HAP-1 (cell line): ENCODE measurements at regions not wholly inside any gene's neighbourhood (a gene's known extent, or its start where the extent isn't known, plus 50 kb on each side); places are given as distances from the start of the nearest gene placed in this dataset.

Experiments used
- DNase-seq, 2 experiments: peaks; one replicate each; pipeline ENCODE4 v3.0.0-alpha.2; 2016 to 2020; ENCODE audit warnings: low spot score in 2 of 2
- H3K27me3 ChIP-seq: fragments of 250-450 bp; sonication (Bioruptor Pico); 2 replicates; pipeline ENCODE4 v1.5.1; 2020; ENCODE audit warnings: low read depth, mild to moderate bottlenecking, moderate library complexity
- H3K36me3 ChIP-seq: fragments of 250-450 bp; sonication (Bioruptor Pico); replicated peaks from 2 replicates; pipeline ENCODE4 v1.5.1; 2020; ENCODE audit warnings: mild to moderate bottlenecking
- H3K4me1 ChIP-seq: fragments of 250-450 bp; sonication (Bioruptor Pico); 2 replicates; pipeline ENCODE4 v1.5.1; 2020; ENCODE audit warnings: mild to moderate bottlenecking
- H3K4me3 ChIP-seq: fragments of 250-450 bp; sonication (Bioruptor Pico); 2 replicates; pipeline ENCODE4 v1.5.1; 2020; ENCODE audit warnings: mild to moderate bottlenecking, moderate library complexity
- H3K9me3 ChIP-seq: fragments of 250-450 bp; sonication (Bioruptor Pico); 2 replicates; pipeline ENCODE4 v1.5.1; 2020; ENCODE audit warnings: mild to moderate bottlenecking, moderate library complexity
- in situ Hi-C: fragments of 300-500 bp; cut with MboI; formaldehyde crosslinking; loops from 3 replicates; pipeline ENCODE4 v1.14.3; 2020; ENCODE audit warnings: low sequenced_read_pairs, inconsistent platforms, mixed read lengths

- DNase-seq: no peak
- Histone ChIP-seq H3K9me3 (no peaks in the 10 kb centered on the region), H3K4me1 (no peaks in the 10 kb centered on the region), H3K36me3 (no peaks in the 10 kb centered on the region), H3K27me3 (no peaks in the 10 kb centered on the region), H3K4me3 (no peak overlapping the region)
- in situ Hi-C loops: no loop called here
Measured at GRCh38 chr3:21062831-21063294, 688.1 kb downstream of the ZNF385D start.

GRCh38 chr3:21059404-21059803, 691.6 kb downstream of the ZNF385D start:
- H3K4me1 ChIP-seq: no peaks in the 10 kb centered on the region
- H3K27me3 ChIP-seq: no peaks in the 10 kb centered on the region
- no peaks in the 10 kb centered on the region for H3K36me3 ChIP-seq
- in situ Hi-C loops: no loop called here
- H3K9me3 ChIP-seq: no peaks in the 10 kb centered on the region
- no peak overlapping the region for H3K4me3 ChIP-seq
- no peak for DNase-seq

- Histone ChIP-seq H3K4me3 (no peak overlapping the region), H3K9me3 (no peaks in the 10 kb centered on the region), H3K36me3 (no peaks in the 10 kb centered on the region), H3K27me3 (no peaks in the 10 kb centered on the region), H3K4me1 (no peaks in the 10 kb centered on the region)
- in situ Hi-C loops: no loop called here
- DNase-seq: no peak
Measured at GRCh38 chr3:21056293-21056692, 694.7 kb downstream of the ZNF385D start.

- H3K36me3 ChIP-seq: no peaks in the 10 kb centered on the region
- no peak overlapping the region for H3K4me3 ChIP-seq
- in situ Hi-C loops: no loop called here
- peaks cover under 1% of the 10 kb centered on the region; the same call in 1 of the 2 replicates for H3K4me1 ChIP-seq
- no peaks in the 10 kb centered on the region for H3K27me3 ChIP-seq
- DNase-seq: no peak
- H3K9me3 ChIP-seq: no peaks in the 10 kb centered on the region
Measured at GRCh38 chr3:21055015-21055414, 696.0 kb downstream of the ZNF385D start.

- H3K27me3 ChIP-seq: no peaks in the 10 kb centered on the region
- H3K4me1 ChIP-seq: peaks cover 4% of the 10 kb centered on the region; the same call in 1 of the 2 replicates
- DNase-seq: no peak
- H3K36me3 ChIP-seq: no peaks in the 10 kb centered on the region
- no peak overlapping the region for H3K4me3 ChIP-seq
- H3K9me3 ChIP-seq: no peaks in the 10 kb centered on the region
- in situ Hi-C loops: no loop called here
Measured at GRCh38 chr3:21054064-21054463, 696.9 kb downstream of the ZNF385D start.

DNA sequence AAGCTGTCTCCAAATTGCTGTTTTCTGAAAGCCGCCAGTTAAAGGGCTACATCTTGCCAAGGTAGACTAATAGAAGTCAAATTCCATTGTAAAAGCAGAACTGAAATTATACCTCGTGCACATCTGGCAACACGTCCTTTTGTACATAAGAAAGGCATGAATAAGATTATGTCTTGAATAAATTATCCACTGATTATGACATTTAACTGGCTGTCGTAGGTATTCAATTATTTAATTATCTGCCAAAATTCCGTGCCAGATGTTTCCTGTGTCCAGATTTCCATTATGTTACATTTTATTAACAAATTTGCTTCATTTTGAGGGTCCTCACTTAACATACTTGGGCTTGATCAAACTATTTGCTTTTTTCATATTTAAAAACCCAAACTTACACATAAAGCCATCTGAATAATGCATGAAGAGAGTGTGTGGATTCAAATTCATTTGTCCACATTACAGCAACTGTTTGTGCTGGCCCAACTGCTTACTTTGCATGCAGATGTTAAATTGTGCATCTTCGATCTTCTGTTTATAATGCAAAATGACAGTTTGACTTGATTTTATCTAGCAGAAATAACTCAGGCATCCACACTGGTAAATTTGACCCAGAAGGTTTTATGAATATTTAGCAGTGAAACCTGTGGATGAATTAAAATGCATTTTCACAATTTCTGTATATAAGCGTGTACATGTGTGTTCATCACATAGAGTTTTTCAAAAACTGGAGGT, 701.5 kb downstream of the ZNF385D start:
- peaks cover 4% of the 10 kb centered on the region; the same call in 1 of the 2 replicates for H3K4me1 ChIP-seq
- no peaks in the 10 kb centered on the region for H3K36me3 ChIP-seq
- H3K27me3 ChIP-seq: no peaks in the 10 kb centered on the region
- in situ Hi-C loops: no loop called here
- no peak overlapping the region for H3K4me3 ChIP-seq
- DNase-seq: no peak
- H3K9me3 ChIP-seq: no peaks in the 10 kb centered on the region

- Histone ChIP-seq H3K4me1 (no peaks in the 10 kb centered on the region), H3K4me3 (no peak overlapping the region), H3K9me3 (no peaks in the 10 kb centered on the region), H3K36me3 (no peaks in the 10 kb centered on the region), H3K27me3 (no peaks in the 10 kb centered on the region)
- DNase-seq: no peak
- in situ Hi-C loops: no loop called here
Measured at GRCh38 chr3:21043139-21043538, 707.9 kb downstream of the ZNF385D start.

- no peak for DNase-seq
- Histone ChIP-seq H3K36me3 (no peaks in the 10 kb centered on the region), H3K4me3 (no peak overlapping the region), H3K9me3 (no peaks in the 10 kb centered on the region), H3K27me3 (no peaks in the 10 kb centered on the region), H3K4me1 (no peaks in the 10 kb centered on the region)
- in situ Hi-C loops: no loop called here
Measured at GRCh38 chr3:21042184-21042583, 708.8 kb downstream of the ZNF385D start.

DNA sequence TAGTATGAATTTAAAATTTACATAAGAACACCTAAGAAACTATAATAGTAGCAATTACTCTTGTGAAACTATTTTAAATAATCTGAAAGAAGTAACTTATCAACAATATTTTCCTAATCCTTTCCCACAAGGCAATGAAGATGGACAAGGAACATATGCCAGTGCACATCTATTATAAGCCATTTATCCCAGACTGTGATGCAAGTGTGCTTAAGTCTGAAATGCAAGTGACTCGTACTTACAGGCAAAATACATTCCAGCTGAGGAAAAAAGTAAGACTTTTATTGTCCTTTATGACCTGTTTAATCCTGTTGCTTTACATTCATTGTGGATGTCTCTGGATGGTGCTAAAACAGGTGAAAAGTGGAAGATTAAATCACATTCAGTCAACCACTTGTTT, 709.4 kb downstream of the ZNF385D start:
- DNase-seq: no peak

DNA sequence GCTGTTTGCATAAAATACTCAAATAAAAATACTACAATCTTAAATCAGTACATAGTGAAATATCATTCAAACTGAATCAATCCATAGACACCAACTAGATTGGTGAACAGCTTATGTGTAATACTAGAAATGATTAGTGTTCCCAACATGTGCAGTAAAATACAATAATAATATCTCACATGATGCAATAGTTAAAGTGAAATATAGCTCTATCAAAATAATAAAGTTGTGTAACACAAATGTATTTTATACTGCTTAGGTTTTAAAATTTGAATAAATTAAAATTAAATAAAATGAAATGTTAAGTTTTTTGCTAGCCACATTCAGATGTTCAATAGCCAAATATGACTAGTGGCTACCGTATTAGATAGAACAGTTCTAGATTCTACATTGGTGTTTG, 714.1 kb downstream of the ZNF385D start:
- Histone ChIP-seq H3K4me3 (no peak overlapping the region), H3K4me1 (no peaks in the 10 kb centered on the region), H3K36me3 (no peaks in the 10 kb centered on the region), H3K27me3 (no peaks in the 10 kb centered on the region), H3K9me3 (no peaks in the 10 kb centered on the region)
- no peak for DNase-seq
- in situ Hi-C loops: no loop called here

More for the DNA sequence above, 709.4 kb downstream of the ZNF385D start:
- in situ Hi-C loops: no loop called here
- no peaks in the 10 kb centered on the region for H3K36me3 ChIP-seq
- H3K4me3 ChIP-seq: no peak overlapping the region
- H3K27me3 ChIP-seq: no peaks in the 10 kb centered on the region
- no peaks in the 10 kb centered on the region for H3K9me3 ChIP-seq
- H3K4me1 ChIP-seq: no peaks in the 10 kb centered on the region

- in situ Hi-C loops: no loop called here
- no peak for DNase-seq
- Histone ChIP-seq H3K9me3 (no peaks in the 10 kb centered on the region), H3K4me3 (no peak overlapping the region), H3K27me3 (no peaks in the 10 kb centered on the region), H3K36me3 (no peaks in the 10 kb centered on the region), H3K4me1 (no peaks in the 10 kb centered on the region)
Measured at GRCh38 chr3:21028412-21028811, 722.6 kb downstream of the ZNF385D start.

DNA sequence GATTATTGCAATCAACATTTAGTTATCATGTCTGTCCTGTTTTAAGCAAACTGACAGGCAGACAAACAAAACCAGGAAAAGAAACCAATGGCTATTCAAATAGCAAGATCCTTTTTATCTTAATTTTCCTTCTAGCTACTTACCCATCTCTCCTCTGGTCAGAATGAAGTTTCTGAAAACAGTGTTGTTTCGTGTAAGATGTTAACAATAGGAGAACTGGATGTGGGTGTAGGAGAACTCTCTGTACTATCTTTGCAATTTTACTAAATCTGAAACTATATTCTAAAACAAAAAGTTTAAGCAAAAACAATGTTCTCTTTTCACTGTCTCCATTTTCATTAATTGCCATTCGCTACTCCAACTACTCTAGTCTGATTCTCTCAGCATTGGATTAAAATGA, 726.4 kb downstream of the ZNF385D start:
- Histone ChIP-seq H3K4me3 (no peak overlapping the region), H3K4me1 (no peaks in the 10 kb centered on the region), H3K36me3 (no peaks in the 10 kb centered on the region), H3K27me3 (no peaks in the 10 kb centered on the region), H3K9me3 (no peaks in the 10 kb centered on the region)
- no peak for DNase-seq
- in situ Hi-C loops: loop anchor here (25.0 kb wide), 1 partner anchor 463 kb away; no protein-coding TSS in a partner anchor

DNA sequence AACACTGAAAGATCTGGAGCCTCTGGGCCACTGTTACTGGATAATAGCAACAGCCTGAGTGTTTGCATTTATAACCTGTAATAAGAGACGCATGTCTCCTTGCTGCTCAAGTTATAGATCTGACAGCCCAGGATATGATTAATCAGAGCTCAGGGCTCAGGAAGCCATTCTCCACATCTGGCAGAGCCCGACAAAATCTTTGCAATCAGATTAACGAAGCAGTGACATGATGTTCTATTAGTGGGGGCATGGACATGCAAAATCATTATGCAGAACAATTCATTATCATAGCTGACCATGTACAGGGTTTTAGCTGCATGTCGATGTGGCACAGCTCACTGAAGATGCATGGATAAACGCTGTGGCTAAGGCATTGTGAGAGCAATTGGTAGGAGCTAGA, 730.3 kb downstream of the ZNF385D start:
- no peaks in the 10 kb centered on the region for H3K4me1 ChIP-seq
- H3K36me3 ChIP-seq: no peaks in the 10 kb centered on the region
- DNase-seq: no peak
- H3K9me3 ChIP-seq: no peaks in the 10 kb centered on the region; the same call in 1 of the 2 replicates
- no peak overlapping the region for H3K4me3 ChIP-seq
- in situ Hi-C loops: loop anchor here (25.0 kb wide), 1 partner anchor 467 kb away; no protein-coding TSS in a partner anchor
- no peaks in the 10 kb centered on the region for H3K27me3 ChIP-seq

GRCh38 chr3:21020043-21020442, 731.0 kb downstream of the ZNF385D start:
- no peak for DNase-seq
- Histone ChIP-seq H3K9me3 (no peaks in the 10 kb centered on the region; the same call in 1 of the 2 replicates), H3K36me3 (no peaks in the 10 kb centered on the region), H3K4me3 (no peak overlapping the region), H3K4me1 (no peaks in the 10 kb centered on the region), H3K27me3 (no peaks in the 10 kb centered on the region)
- in situ Hi-C loops: loop anchor here (25.0 kb wide), 1 partner anchor 467 kb away; no protein-coding TSS in a partner anchor
